ENCODE measurements at regions not wholly inside any gene's neighbourhood (a gene's known extent, or its start where the extent isn't known, plus 50 kb on each side); places are given as distances from the start of the nearest gene placed in this dataset.
"Not testable (repeated sequence)": the region's sequence is repeated elsewhere in the genome, so short reads cannot be mapped to it uniquely, and the experiment has no call there.

DNA sequence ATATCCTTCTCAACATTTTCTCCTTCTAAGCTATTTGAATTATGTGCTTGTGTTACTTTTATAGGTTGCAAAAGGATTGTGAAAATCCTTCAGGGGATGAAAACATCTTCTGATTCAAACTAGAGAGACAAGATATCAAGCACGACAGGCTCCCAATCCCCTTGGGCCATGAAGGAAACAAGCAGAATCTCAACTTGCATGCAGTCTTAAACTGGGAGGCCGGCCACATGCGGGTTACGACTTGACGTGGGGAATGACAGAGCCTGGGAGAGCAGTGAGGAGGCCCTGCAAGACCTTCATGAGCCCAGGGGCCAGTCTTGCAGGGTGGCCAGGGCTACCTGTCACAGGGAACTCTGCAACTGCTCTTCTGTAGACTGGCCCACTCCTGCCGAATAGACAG lies 94.4 kb downstream of the SCN11A start:
- Histone ChIP-seq H3K9me3 (ENCODE audit: control insufficient read depth in 2 of 2, insufficient read depth in 1 of 2, low read length in 1 of 2) (no peaks in the 10 kb centered on the region), H3K27ac (ENCODE audit: low read depth in 1 of 2, low read length in 1 of 2) (no peak overlapping the region), H3K36me3 (ENCODE audit: control insufficient read depth in 2 of 2, insufficient read depth in 2 of 2, low read length in 1 of 2) (no peaks in the 10 kb centered on the region), H3K27me3 (ENCODE audit: control insufficient read depth in 2 of 2, insufficient read depth in 1 of 2, low read length in 1 of 2) (no peaks in the 10 kb centered on the region), H3K4me3 (ENCODE audit: low read length in 2 of 2) (no peak overlapping the region), H3K4me1 (ENCODE audit: control insufficient read depth in 2 of 2, insufficient read depth in 2 of 2, low read length in 2 of 2) (no peaks in the 10 kb centered on the region)
- 97% methylated on average over 6 of the region's 6 CpGs for WGBS
- DNase-seq (ENCODE audit: low read depth in 6 of 9, low spot score in 9 of 9) = no peak

DNA sequence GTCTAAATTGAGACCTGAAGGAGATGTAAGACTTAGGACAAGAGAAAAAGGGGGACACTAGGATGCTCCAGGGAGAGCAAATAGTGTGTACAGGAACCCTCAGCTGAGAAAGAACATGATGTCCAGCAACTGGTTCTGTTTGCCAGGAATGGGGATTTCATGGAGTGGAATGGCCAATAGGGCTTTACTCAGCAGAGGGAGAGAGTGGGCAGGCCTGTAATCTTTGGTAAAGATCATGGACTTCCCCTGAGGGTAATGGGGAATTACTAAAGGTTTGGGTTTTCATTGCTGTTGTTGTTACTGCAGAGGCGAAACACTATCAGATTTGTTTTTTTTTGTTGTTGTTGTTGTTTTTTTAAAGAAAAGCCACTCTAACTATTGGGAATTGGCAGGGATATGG lies 99.0 kb downstream of the SCN11A start:
- Histone ChIP-seq H3K4me3 (ENCODE audit: low read length in 2 of 2) (no peak overlapping the region), H3K4me1 (ENCODE audit: control insufficient read depth in 2 of 2, insufficient read depth in 2 of 2, low read length in 2 of 2) (no peaks in the 10 kb centered on the region), H3K27ac (ENCODE audit: low read depth in 1 of 2, low read length in 1 of 2) (no peak overlapping the region), H3K27me3 (ENCODE audit: control insufficient read depth in 2 of 2, insufficient read depth in 1 of 2, low read length in 1 of 2) (no peaks in the 10 kb centered on the region), H3K36me3 (ENCODE audit: control insufficient read depth in 2 of 2, insufficient read depth in 2 of 2, low read length in 1 of 2) (no peaks in the 10 kb centered on the region), H3K9me3 (ENCODE audit: control insufficient read depth in 2 of 2, insufficient read depth in 1 of 2, low read length in 1 of 2) (no peaks in the 10 kb centered on the region)
- 97% methylated on average over 1 of the region's 1 CpG for WGBS
- no peak for DNase-seq (ENCODE audit: low read depth in 6 of 9, low spot score in 9 of 9)

- WGBS = over 99% methylated on average over 33 of the region's 33 CpGs
- H3K4me3 ChIP-seq (ENCODE audit: low read length in 2 of 2); H3K9me3 ChIP-seq (ENCODE audit: control insufficient read depth in 2 of 2, insufficient read depth in 1 of 2, low read length in 1 of 2); H3K4me1 ChIP-seq (ENCODE audit: control insufficient read depth in 2 of 2, insufficient read depth in 2 of 2, low read length in 2 of 2); H3K36me3 ChIP-seq (ENCODE audit: control insufficient read depth in 2 of 2, insufficient read depth in 2 of 2, low read length in 1 of 2); H3K27me3 ChIP-seq (ENCODE audit: control insufficient read depth in 2 of 2, insufficient read depth in 1 of 2, low read length in 1 of 2); H3K27ac ChIP-seq (ENCODE audit: low read depth in 1 of 2, low read length in 1 of 2); DNase-seq (ENCODE audit: low read depth in 6 of 9, low spot score in 9 of 9): not testable (repeated sequence)
Observed at GRCh38 chr3:38951167-38951566, 100.6 kb downstream of the SCN11A start.

DNA sequence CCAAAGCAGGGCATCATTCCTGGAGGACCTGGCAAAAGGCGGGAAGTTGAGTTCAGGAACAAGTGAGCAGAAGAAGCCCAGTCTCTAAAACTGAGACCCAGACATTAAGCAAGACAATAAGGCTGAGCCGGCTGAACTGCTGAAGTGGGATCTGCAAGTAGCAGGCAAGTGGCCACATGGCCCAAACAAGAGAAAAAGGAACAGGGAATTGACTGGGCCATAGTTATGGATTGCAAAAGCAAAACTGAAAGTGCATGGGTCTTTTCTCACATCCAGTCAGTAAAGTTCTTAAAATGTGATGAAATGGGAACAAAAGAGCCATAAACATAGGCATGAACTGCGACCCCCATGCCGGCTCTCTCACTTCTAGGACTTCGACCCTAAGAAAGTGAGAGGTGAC lies 101.2 kb downstream of the SCN11A start:
- Histone ChIP-seq H3K4me3 (ENCODE audit: low read length in 2 of 2) (no peak overlapping the region), H3K27ac (ENCODE audit: low read depth in 1 of 2, low read length in 1 of 2) (no peak overlapping the region), H3K9me3 (ENCODE audit: control insufficient read depth in 2 of 2, insufficient read depth in 1 of 2, low read length in 1 of 2) (no peaks in the 10 kb centered on the region), H3K36me3 (ENCODE audit: control insufficient read depth in 2 of 2, insufficient read depth in 2 of 2, low read length in 1 of 2) (no peaks in the 10 kb centered on the region), H3K27me3 (ENCODE audit: control insufficient read depth in 2 of 2, insufficient read depth in 1 of 2, low read length in 1 of 2) (no peaks in the 10 kb centered on the region), H3K4me1 (ENCODE audit: control insufficient read depth in 2 of 2, insufficient read depth in 2 of 2, low read length in 2 of 2) (no peaks in the 10 kb centered on the region)
- DNase-seq (ENCODE audit: low read depth in 6 of 9, low spot score in 9 of 9) = peak in 1 of 9 donors; percentile 2
- WGBS = 98% methylated on average over 5 of the region's 5 CpGs

DNA sequence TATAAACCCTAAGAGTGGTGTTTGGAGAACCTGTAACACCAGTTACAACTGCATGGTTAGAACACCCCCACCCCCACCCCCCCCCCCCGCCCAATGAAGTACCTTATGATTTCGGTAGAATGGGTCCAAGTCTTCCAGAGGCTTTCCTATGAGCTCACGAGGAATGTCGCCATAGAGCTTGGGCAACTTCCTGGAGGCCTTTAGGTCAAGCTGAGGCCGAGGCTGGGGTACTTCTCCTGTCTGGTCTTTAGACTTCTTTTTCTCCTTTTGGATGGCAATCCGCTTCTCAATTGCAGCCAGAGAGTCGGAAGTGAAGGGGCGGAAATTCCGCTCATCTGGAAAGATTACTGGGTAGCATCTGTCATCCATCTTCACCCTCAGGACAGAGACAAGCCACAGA lies 101.8 kb downstream of the SCN11A start:
- 96% methylated on average over 9 of the region's 9 CpGs for WGBS
- Histone ChIP-seq H3K4me3 (ENCODE audit: low read length in 2 of 2) (no peak overlapping the region), H3K9me3 (ENCODE audit: control insufficient read depth in 2 of 2, insufficient read depth in 1 of 2, low read length in 1 of 2) (no peaks in the 10 kb centered on the region), H3K27me3 (ENCODE audit: control insufficient read depth in 2 of 2, insufficient read depth in 1 of 2, low read length in 1 of 2) (no peaks in the 10 kb centered on the region), H3K36me3 (ENCODE audit: control insufficient read depth in 2 of 2, insufficient read depth in 2 of 2, low read length in 1 of 2) (no peaks in the 10 kb centered on the region), H3K4me1 (ENCODE audit: control insufficient read depth in 2 of 2, insufficient read depth in 2 of 2, low read length in 2 of 2) (no peaks in the 10 kb centered on the region), H3K27ac (ENCODE audit: low read depth in 1 of 2, low read length in 1 of 2) (no peak overlapping the region)
- DNase-seq (ENCODE audit: low read depth in 6 of 9, low spot score in 9 of 9) = no peak

- no peak overlapping the region for H3K4me3 ChIP-seq (ENCODE audit: low read length in 2 of 2)
- 91% methylated on average over 3 of the region's 3 CpGs for WGBS
Observed at GRCh38 chr3:38940394-38940793, 111.3 kb downstream of the SCN11A start.

GRCh38 chr3:38925351-38925750 lies 109.3 kb upstream of the SCN10A start:
- Histone ChIP-seq H3K27ac (ENCODE audit: low read depth in 1 of 2, low read length in 1 of 2) (no peak overlapping the region), H3K36me3 (ENCODE audit: control insufficient read depth in 2 of 2, insufficient read depth in 2 of 2, low read length in 1 of 2) (no peaks in the 10 kb centered on the region), H3K27me3 (ENCODE audit: control insufficient read depth in 2 of 2, insufficient read depth in 1 of 2, low read length in 1 of 2) (no peaks in the 10 kb centered on the region), H3K4me1 (ENCODE audit: control insufficient read depth in 2 of 2, insufficient read depth in 2 of 2, low read length in 2 of 2) (no peaks in the 10 kb centered on the region), H3K4me3 (ENCODE audit: low read length in 2 of 2) (no peak overlapping the region), H3K9me3 (ENCODE audit: control insufficient read depth in 2 of 2, insufficient read depth in 1 of 2, low read length in 1 of 2) (no peaks in the 10 kb centered on the region)
- 79% methylated on average over 6 of the region's 6 CpGs for WGBS
- no peak for DNase-seq (ENCODE audit: low read depth in 6 of 9, low spot score in 9 of 9)

More at GRCh38 chr3:38940394-38940793, 111.3 kb downstream of the SCN11A start:
- no peaks in the 10 kb centered on the region for H3K27me3 ChIP-seq (ENCODE audit: control insufficient read depth in 2 of 2, insufficient read depth in 1 of 2, low read length in 1 of 2)
- H3K4me1 ChIP-seq (ENCODE audit: control insufficient read depth in 2 of 2, insufficient read depth in 2 of 2, low read length in 2 of 2) = no peaks in the 10 kb centered on the region
- no peak for DNase-seq (ENCODE audit: low read depth in 6 of 9, low spot score in 9 of 9)
- no peak overlapping the region for H3K27ac ChIP-seq (ENCODE audit: low read depth in 1 of 2, low read length in 1 of 2)
- H3K36me3 ChIP-seq (ENCODE audit: control insufficient read depth in 2 of 2, insufficient read depth in 2 of 2, low read length in 1 of 2) = no peaks in the 10 kb centered on the region
- H3K9me3 ChIP-seq (ENCODE audit: control insufficient read depth in 2 of 2, insufficient read depth in 1 of 2, low read length in 1 of 2) = no peaks in the 10 kb centered on the region

DNA sequence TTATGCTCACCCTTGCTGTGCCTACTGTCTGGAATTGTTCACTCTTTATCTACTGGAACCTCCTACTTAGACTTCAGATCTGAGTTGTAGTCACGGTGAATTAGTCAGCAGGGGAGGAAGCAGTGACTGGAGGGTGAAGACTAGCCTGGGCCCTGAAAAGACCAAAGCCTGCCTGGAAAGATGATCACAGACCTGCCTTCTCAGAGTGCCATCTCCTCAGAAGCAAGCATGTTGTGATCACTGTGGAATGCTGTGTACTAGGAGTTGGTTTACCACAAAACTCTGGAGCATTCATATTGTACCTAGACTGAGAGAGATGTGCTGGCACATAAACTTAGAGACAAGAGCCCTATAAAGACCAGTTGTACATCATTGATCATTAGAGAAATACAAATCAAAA lies 100.7 kb upstream of the SCN10A start:
- H3K27ac ChIP-seq (ENCODE audit: low read depth in 1 of 2, low read length in 1 of 2) = no peak overlapping the region
- H3K36me3 ChIP-seq (ENCODE audit: control insufficient read depth in 2 of 2, insufficient read depth in 2 of 2, low read length in 1 of 2) = no peaks in the 10 kb centered on the region
- WGBS = 100% methylated on average over 1 of the region's 1 CpG
- no peak for DNase-seq (ENCODE audit: low read depth in 6 of 9, low spot score in 9 of 9)
- H3K4me3 ChIP-seq (ENCODE audit: low read length in 2 of 2) = no peak overlapping the region
- H3K27me3 ChIP-seq (ENCODE audit: control insufficient read depth in 2 of 2, insufficient read depth in 1 of 2, low read length in 1 of 2) = no peaks in the 10 kb centered on the region
- no peaks in the 10 kb centered on the region for H3K4me1 ChIP-seq (ENCODE audit: control insufficient read depth in 2 of 2, insufficient read depth in 2 of 2, low read length in 2 of 2)
- no peaks in the 10 kb centered on the region for H3K9me3 ChIP-seq (ENCODE audit: control insufficient read depth in 2 of 2, insufficient read depth in 1 of 2, low read length in 1 of 2)

- WGBS = 95% methylated on average over 1 of the region's 1 CpG
- no peak for DNase-seq (ENCODE audit: low read depth in 6 of 9, low spot score in 9 of 9)
- Histone ChIP-seq H3K36me3 (ENCODE audit: control insufficient read depth in 2 of 2, insufficient read depth in 2 of 2, low read length in 1 of 2) (no peaks in the 10 kb centered on the region), H3K9me3 (ENCODE audit: control insufficient read depth in 2 of 2, insufficient read depth in 1 of 2, low read length in 1 of 2) (no peaks in the 10 kb centered on the region), H3K4me1 (ENCODE audit: control insufficient read depth in 2 of 2, insufficient read depth in 2 of 2, low read length in 2 of 2) (no peaks in the 10 kb centered on the region), H3K27ac (ENCODE audit: low read depth in 1 of 2, low read length in 1 of 2) (no peak overlapping the region), H3K4me3 (ENCODE audit: low read length in 2 of 2) (no peak overlapping the region), H3K27me3 (ENCODE audit: control insufficient read depth in 2 of 2, insufficient read depth in 1 of 2, low read length in 1 of 2) (no peaks in the 10 kb centered on the region)
Observed at GRCh38 chr3:38907426-38907825, 91.4 kb upstream of the SCN10A start.

DNA sequence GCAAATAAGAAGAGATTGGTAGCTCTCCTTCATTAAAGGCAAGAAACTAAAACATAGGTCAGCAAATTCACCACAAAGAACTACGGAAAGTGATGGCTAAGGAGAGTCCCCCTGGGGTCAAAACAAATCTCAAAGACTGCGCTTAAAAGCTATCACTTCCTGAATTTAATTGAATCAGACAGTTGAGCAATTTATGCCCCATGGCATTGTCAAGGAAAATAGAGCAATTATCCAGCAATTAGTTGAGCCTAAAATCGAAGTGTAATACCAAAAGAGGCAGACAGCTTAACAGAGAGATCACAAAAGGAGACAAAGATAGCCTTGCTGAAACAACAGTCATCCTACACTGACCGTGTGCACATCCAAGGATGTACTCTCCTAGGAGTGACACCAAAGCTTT lies 74.4 kb upstream of the SCN10A start:
- 91% methylated on average over 4 of the region's 4 CpGs for WGBS

More for the DNA sequence above, 74.4 kb upstream of the SCN10A start:
- no peaks in the 10 kb centered on the region for H3K9me3 ChIP-seq (ENCODE audit: control insufficient read depth in 2 of 2, insufficient read depth in 1 of 2, low read length in 1 of 2)
- no peak for DNase-seq (ENCODE audit: low read depth in 6 of 9, low spot score in 9 of 9)
- no peak overlapping the region for H3K4me3 ChIP-seq (ENCODE audit: low read length in 2 of 2)
- no peak overlapping the region for H3K27ac ChIP-seq (ENCODE audit: low read depth in 1 of 2, low read length in 1 of 2)
- no peaks in the 10 kb centered on the region for H3K36me3 ChIP-seq (ENCODE audit: control insufficient read depth in 2 of 2, insufficient read depth in 2 of 2, low read length in 1 of 2)
- no peaks in the 10 kb centered on the region for H3K27me3 ChIP-seq (ENCODE audit: control insufficient read depth in 2 of 2, insufficient read depth in 1 of 2, low read length in 1 of 2)
- no peaks in the 10 kb centered on the region for H3K4me1 ChIP-seq (ENCODE audit: control insufficient read depth in 2 of 2, insufficient read depth in 2 of 2, low read length in 2 of 2)
